UCSD-AML1 (cell line): ENCODE measurements at regions not wholly inside any gene's neighbourhood (a gene's known extent, or its start where the extent isn't known, plus 50 kb on each side); places are given as distances from the start of the nearest gene placed in this dataset.

Experiments used
- DNase-seq: peaks from one replicate; lab custom pipeline; 2025; ENCODE audit not compliant: unreplicated experiment; lab: John Stamatoyannopoulos, UW

- DNase-seq: no peak
These were observed 119.6 kb downstream of the CBLL2 start for GRCh38 chrX:22392133-22392948.

- no peak for DNase-seq
These were observed 122.7 kb downstream of the CBLL2 start for GRCh38 chrX:22395372-22395771.

DNA sequence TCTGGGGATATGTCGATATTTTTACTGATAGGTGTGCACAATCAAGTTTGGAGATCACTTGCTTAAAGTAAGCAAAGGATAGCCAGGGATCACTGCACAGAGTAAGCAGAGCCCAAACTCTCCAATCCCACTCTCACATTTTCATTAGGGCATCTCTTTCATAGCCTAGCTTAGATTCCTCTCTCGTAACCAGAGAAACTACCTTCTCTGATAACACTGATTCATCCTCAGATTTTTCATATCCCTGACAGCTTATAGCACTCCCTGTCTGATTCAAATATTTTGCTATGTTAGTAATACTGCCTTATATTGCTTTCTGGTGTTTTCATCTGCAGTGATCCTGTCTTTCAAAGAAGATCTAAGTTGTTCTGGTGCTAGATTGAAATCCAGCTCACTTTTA lies 123.7 kb downstream of the CBLL2 start:
- no peak for DNase-seq

- DNase-seq: no peak
These were observed 124.9 kb downstream of the CBLL2 start for GRCh38 chrX:22397566-22397965.

DNA sequence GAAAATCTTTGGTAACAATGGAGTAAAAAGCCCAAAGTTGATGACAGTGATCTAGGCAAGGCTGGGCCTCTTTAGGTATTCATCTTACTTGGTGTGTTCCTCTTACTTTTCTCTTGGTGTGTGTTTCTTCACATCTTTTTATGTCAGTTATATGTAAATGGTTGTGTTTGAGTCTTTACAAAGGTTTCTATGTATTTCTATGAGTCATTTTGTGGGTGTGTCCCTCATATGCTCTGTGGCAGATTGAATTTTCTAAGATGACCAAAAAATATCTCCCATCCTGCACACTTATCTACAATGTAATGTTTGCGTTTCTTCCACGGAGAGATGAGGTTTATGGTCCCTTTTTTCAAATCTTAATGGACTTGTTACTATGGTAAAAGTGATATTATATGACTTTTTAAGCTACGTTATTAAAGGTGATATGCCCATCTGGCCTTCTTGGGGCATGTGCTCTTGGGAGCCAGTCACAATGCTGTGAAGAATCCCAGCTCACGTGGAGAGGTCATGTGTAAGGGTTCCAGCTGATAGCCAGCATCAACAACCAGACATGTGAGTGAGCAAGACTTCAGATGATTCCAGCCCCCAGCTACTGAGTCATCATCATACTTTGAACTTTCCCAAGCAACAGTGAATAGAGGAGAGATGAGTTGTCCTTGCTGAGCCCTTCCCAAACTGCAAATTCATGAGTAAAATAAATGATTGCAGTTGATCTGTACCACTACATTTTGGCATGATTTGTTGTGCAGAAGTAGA lies 126.9 kb downstream of the CBLL2 start:
- DNase-seq: no peak

GRCh38 chrX:22404297-22404696 lies 131.6 kb downstream of the CBLL2 start:
- no peak for DNase-seq

DNA sequence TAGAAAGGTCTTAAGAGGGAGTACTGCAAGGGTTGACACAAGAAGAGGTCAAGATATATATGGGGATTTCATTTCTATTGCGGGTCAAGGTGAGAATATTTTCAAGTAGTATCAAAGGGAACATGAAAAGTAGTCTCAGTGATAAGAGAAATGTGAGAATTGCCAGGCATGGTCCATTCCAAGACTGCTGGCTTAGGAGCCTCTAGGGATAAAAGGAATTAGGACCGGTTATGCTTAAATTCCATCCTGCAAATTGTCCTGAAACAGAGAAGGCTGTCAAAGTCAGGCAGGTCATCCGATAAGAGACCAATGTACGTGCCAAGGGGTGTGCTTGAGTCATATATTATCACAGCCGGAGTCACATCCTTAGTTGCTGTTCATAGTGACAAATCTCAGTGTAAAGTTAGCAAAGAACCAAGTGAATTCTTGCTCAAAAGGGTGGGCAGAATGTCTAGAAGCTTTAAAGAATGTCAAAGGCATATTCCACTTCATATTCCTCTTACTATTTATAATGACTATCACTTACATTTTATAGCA lies 133.6 kb downstream of the CBLL2 start:
- no peak for DNase-seq

GRCh38 chrX:22409418-22409817 lies 136.7 kb downstream of the CBLL2 start:
- no peak for DNase-seq

DNA sequence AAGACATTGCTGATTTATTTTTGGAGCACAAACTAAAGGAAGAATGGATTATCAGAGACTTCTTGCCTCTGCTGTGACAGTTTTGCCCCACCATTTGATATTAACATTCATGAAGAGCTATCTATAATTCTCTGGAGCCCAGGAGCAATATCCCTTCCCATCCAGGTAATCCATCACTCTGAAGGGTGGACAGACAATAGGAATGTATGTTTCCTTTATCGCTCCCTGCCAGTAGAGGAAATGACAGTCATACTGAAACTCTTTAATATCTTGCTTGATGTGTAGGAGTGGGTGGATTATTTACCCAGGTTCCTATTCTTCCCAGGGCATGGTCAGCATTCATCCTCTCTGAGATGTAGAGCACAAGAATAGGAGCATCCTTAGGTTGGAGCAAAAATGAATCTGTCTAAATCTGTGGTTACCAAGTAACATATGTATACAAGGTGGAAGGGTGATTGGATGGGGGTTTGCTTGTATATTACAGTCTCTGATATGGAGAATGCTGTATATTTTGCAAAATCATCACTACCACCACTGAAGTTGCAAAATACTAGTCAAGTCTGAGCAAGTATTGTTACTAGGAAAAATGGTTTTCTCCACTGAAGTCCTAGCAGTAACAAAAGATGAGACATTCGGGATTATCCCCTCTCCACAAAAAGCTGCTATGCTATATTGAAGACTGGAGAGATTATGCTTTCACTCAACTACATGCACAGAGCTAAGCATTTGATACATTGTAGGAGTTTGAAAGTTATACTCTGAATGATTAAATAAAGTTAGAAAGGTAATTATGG lies 151.6 kb downstream of the CBLL2 start:
- DNase-seq: no peak

DNA sequence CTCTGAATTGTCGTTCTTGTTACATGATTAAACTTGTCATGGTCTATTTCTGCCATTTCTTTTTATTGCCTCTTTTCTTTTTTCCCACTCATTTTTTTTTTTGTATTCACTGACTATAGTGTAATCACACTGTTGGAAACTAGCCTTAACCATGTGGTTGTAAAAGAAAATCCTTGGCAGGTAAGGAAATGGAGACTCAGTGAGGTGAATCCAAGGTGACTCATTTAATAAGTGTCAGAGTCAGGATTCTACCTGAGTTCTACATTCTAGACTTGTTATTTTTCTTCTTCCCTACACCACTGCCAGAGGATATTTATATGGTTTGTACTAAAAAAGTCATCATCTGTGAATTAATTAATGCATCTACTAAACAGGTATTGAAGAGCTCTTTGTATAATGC lies 152.2 kb downstream of the CBLL2 start:
- no peak for DNase-seq

DNA sequence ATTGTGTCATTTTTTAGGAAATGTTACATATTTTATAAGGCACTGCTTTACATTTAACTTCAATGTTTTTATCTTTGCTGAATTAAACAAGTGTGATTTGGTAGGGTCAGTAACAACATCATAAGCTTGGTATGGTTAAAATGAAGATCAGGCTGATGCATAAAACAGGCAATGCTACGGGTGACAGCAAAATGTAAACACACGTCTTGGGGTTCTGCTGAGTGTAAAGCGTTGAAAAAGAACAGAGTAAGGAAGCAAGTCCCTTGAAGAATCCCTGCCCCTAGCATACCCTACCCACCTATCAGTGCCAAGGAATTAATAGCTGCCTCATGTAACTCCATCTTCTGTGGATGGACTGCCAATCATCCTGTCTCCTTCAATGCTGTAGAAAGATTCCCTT lies 157.0 kb downstream of the CBLL2 start:
- no peak for DNase-seq

- DNase-seq: no peak
These were observed 158.0 kb downstream of the CBLL2 start for GRCh38 chrX:22430701-22431100.

DNA sequence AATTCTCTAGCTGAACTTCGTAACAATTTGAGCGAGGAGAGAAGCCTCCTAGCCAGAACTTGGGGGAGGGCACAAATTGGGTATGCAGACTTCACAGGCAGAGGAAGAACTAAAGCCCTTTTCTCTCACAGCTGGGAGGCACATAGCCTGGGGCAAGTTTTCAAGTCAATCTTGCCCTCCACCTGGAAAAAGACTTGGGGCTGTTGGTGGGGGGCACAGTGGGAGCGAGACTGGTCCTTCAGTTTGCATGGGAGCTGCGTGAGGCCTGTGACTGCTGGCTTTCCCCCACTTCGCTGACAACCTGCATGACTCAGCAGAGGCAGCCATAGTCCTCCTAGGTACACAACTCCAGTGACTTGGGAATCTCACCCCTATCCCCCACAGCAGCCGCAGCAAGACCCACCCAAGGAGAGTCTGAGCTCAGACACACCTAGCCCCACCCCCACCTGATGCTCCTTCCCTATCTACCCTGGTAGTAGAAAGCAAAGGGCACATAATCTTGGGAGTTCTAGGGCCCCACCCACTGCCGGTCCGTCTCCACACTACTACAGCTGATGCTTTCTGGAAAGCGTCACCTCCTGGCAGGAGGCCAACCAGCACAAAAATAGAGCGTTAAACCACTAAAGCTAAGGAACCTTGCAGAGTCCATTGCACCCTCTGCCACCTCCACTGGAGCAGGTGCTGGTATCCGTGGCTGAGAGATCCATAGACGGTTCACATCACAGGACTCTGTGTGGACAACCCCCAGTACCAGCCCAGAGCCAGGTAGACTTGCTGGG lies 160.8 kb downstream of the CBLL2 start:
- no peak for DNase-seq

- no peak for DNase-seq
These were observed 173.2 kb downstream of the CBLL2 start for GRCh38 chrX:22445880-22446279.

- no peak for DNase-seq
These were observed 190.2 kb downstream of the CBLL2 start for GRCh38 chrX:22462959-22463358.

- DNase-seq: no peak
These were observed 194.9 kb downstream of the CBLL2 start for GRCh38 chrX:22467571-22467970.

DNA sequence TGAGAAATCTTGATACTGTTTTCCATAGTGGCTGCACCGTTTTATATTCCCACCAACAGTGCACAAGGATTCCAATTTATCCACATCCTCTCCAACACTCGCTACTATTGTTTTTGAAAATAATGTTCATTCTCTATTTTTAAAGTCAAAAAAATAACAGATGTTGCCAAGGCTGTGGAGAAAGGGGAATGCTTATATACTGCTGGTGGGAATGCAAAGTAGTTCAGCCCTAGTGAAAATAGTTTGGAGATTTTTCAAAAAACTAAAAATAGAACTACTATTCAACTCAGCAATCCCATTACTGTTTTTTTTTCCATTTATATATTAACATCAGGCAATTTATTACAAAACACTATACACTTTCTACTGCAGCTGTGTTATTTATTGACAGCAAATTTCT lies 208.7 kb downstream of the CBLL2 start:
- no peak for DNase-seq

DNA sequence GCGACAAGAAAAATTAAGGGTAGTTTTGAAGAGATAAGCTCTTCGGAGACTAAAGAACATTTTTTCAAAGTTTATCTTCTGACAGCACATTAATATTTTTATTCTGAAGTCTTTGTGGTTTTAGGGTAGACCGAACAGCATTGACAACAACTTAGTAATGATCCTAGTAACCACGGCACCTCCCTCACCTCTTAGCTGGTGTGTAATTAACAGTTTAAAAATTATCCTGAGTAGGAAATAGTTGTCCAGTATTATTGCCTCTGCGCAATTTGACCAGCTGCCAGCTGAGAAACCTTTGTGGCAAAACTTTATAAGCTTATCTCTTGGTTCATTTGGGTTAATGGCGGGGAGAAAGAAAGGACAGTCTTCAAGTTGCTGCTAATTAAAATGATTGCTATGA lies 213.6 kb downstream of the CBLL2 start:
- no peak for DNase-seq

DNA sequence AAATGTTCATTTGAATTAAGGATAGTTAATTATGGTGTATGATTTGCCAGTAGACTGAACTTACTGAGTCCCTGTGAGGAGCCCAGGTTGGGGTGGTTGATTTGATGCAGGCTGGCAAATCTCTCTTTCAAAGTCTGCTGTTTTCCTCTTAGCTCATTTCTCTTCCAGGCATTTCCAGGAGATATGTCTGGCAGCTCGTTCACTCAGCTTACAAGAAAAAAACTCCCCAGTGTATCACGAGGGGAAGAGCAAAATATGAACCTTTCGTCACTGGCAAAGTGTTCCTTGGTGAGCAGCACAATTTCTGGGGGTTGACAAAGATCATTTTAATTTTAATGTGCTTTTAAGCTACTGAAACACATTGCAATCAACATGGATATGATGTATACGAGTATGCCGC lies 244.2 kb downstream of the CBLL2 start:
- no peak for DNase-seq

- DNase-seq: no peak
These were observed 247.6 kb downstream of the CBLL2 start for GRCh38 chrX:22520128-22520828.
